ENCODE measurements at regions not wholly inside any gene's neighbourhood (a gene's known extent, or its start where the extent isn't known, plus 50 kb on each side); places are given as distances from the start of the nearest gene placed in this dataset.
A peak's percentile ranks its signal among the peaks of the same experiment; 100 is the strongest.

- peak; percentile 40 to 46 for DNase-seq
Measured at GRCh38 chr14:60349663-60350365, 100.8 kb downstream of the PPM1A start.

- no peak for DNase-seq
Measured at GRCh38 chr14:60350366-60350720, 101.3 kb downstream of the PPM1A start.

DNA sequence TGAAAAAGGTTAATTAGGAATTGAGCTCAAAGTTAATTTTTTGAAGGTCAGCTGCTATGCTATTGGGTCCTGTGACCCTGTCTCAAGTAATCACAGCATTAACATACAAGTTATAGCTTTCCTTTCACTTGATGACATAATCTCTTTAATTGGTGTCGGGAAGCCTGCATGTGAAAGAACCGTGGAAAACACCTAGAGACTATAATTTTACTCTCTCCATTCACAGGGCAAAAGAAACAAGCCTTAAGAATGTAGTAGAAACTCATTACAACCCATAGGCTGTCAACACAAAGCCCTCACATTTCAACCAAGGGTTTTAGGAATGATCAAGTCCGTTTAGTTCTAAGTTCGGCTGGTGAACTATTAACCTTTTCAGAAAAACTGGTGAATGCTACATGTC is 104.4 kb downstream of the PPM1A start:
- DNase-seq, result no peak

GRCh38 chr14:60355768-60356167 is 106.7 kb downstream of the PPM1A start:
- no peak for DNase-seq

DNA sequence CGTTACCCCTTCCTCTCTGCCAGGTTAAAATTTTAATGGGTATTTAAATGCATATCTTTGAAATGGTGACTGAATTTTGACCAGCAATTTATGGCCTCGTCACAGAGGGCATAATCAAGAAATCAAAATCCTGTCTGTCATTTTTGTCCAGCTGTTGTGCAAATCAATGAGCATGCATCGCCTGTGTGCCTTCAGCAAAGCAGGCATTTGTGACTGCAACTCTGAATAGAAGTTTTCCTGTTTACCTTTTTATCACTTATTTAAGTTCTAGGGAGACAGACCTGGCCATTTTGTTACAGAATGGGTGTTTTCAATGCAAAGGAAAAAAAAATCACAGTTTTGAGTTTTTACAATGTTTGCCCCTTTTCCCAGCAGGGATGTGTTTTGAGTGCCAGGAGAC is 107.4 kb downstream of the PPM1A start:
- no peak for DNase-seq

DNA sequence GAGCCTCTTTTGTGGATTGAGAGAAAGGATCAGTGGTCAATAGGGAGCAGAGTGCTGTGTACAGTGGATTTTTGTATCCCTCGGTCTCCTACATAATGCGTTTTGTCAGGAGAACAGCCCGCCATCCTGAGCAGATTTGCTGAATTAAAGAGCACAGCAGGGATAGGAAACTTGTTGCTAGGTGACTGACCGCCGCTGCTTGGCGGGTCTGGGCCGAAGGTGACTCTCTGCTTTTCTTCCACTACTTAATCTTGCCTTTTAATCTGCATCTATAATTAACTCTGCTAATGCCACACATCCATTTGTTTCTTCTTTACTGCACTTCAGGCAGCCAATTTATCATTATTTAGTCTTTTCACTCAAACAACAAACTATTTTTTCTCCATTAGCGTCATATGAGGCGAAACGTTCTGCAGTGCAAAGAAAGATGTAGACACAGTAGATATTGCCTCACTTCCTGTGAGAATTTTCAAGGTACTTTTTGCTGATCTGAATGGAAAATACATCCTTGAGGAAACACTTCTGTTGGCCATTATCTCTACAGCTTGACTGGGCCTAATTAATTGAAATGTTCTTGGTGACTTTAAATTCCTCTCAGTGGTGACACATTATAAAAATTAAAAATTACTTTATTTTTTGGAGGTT is 108.0 kb downstream of the PPM1A start:
- no peak for DNase-seq

- DNase-seq, result no peak
Measured at GRCh38 chr14:60357551-60358149, 108.6 kb downstream of the PPM1A start.

DNA sequence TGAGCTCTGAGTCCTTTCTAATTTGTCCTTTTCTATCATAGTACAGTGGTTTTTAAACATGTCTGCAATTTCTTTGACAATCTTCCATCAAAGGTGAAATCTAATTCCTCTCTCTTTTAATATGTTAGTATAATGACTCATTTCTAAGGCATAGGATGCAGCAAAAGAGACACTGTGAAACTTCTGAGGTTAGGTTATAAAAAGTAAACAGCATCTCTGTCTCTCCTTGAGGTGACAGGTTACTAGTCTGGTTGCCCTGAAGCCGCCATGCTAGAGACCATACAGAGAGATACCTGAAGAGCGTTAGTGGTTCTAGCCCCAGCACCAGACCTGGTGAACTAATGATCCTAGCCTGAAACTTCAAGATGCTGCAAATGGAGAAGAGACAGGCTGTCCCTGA is 114.3 kb downstream of the PPM1A start:
- no peak for DNase-seq

GRCh38 chr14:60363687-60364086 is 114.7 kb downstream of the PPM1A start:
- no peak for DNase-seq

DNA sequence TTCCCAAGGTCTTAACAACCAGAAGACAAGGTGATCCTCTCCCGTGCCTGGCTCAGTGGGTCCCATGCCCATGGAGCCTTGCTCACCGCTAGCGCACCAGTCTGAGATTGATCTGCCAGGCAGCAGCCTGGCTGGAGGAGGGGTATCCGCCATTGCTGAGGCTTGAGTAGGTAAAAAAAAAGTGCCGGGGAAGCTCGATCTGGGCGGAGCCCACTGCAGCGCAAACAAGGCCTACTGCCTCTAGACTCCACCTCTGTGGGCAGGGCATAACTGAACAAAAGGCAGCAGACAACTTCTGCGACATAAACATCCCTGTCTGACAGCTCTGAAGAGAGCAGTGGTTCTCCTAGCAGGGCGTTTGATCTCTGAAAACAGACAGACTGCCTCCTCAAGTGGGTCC is 104.0 kb downstream of the C14orf39 start:
- DNase-seq, result no peak

Measured in inflammatory macrophage (primary cell).